Tibial nerve (tissue), 4 donors: ENCODE measurements at regions not wholly inside any gene's neighbourhood (a gene's known extent, or its start where the extent isn't known, plus 50 kb on each side); places are given as distances from the start of the nearest gene placed in this dataset.

ENCODE experiments used
- DNase-seq, 2 donors: peaks; one replicate each; pipeline ENCODE4 v3.0.0-alpha.2; 2019; ENCODE audit warnings: low spot score in 2 of 2
- H3K27ac ChIP-seq, 4 donors: fragments of 200-600 bp; sonication (generic) in 3 of 4; one replicate each; pipeline ENCODE4 v1.5.1; 2017 to 2019; ENCODE audit warnings: mild to moderate bottlenecking in 1 of 4
- H3K27me3 ChIP-seq, 2 donors: fragments of 200-600 bp; sonication (generic) in 1 of 2; one replicate each; pipeline versions ENCODE4 v1.5.1 to v1.6.0; 2017 to 2019
- H3K36me3 ChIP-seq, 3 donors: fragments of 200-600 bp; sonication (generic); one replicate each; pipeline ENCODE4 v1.5.1; 2018 to 2019
- H3K4me1 ChIP-seq, 4 donors: fragments of 200-600 bp; sonication (generic) in 3 of 4; one replicate each; pipeline ENCODE4 v1.5.1; 2017 to 2019
- H3K4me3 ChIP-seq, 4 donors: fragments of 200-600 bp; sonication (generic) in 3 of 4; one replicate each; pipeline ENCODE4 v1.5.1; 2017 to 2019; ENCODE audit warnings: mild to moderate bottlenecking in 1 of 4, moderate library complexity in 1 of 4
- H3K9me3 ChIP-seq, 4 donors: fragments of 200-600 bp; sonication (generic) in 3 of 4; one replicate each; pipeline ENCODE4 v1.5.1; 2017 to 2019
- EP300 ChIP-seq, 2 donors: sonication (generic); formaldehyde crosslinking; IDR thresholded peaks; one replicate each; pipeline ENCODE4 v1.6.1; 2017; ENCODE audit warnings: antibody characterized with exemption in 2 of 2, mild to moderate bottlenecking in 1 of 2
- POLR2A ChIP-seq, 2 donors: fragments of 450-650 bp; IDR thresholded peaks; one replicate each; pipeline ENCODE4 v1.6.1; 2017; ENCODE audit warnings: antibody characterized with exemption in 2 of 2, mild to moderate bottlenecking in 2 of 2, moderate library complexity in 2 of 2
- WGBS, 2 donors: methylation state at CpG; one replicate each; pipeline ENCODE4 v1.1.5; 2018; 5-methylcytosine and 5-hydroxymethylcytosine counted together
- TF ChIP-seq, protein P1 (sequence below), 5 experiments: fragments of 200-600 bp in 3 of 5; fragments of 450-650 bp in 2 of 5; sonication (generic) in 3 of 5; IDR thresholded peaks; one replicate each; pipeline ENCODE4 v1.5.1; 2016 to 2019; ENCODE audit warnings: antibody characterized with exemption in 5 of 5, mild to moderate bottlenecking in 3 of 5, moderate library complexity in 2 of 5

DNA sequence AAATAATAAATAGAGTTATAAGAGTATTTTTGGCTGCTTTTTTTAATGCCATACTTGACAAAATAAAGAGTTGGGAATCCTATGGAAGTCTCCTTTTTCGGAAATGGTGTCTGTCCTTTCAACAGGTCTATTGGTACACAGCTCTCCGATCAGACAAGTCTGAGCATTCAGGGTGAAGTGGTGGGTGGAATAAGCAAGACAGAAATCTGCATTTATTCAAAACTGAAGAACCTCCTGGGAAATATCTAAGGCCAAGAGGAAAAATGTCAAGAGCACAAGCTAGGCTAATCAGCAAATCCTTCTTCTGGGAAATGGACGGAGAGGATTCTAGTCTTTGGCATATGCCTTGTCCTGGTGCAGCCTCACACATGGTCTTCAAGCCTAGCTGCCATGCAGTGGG, 309.0 kb downstream of the CENPC start:
- Histone ChIP-seq H3K36me3 (no peaks in the 10 kb centered on the region), H3K4me3 (no peak overlapping the region), H3K27ac (no peak overlapping the region), H3K27me3 (no peaks in the 10 kb centered on the region), H3K9me3 (no peaks in the 10 kb centered on the region), H3K4me1 (peaks cover 0 to 3% (median 0%) of the 10 kb centered on the region in 4 donors)
- 64 to 73% methylated on average over 3 of the region's 3 CpGs for WGBS, 2 donors
- DNase-seq, result no peak
- TF ChIP-seq, protein P1, sequence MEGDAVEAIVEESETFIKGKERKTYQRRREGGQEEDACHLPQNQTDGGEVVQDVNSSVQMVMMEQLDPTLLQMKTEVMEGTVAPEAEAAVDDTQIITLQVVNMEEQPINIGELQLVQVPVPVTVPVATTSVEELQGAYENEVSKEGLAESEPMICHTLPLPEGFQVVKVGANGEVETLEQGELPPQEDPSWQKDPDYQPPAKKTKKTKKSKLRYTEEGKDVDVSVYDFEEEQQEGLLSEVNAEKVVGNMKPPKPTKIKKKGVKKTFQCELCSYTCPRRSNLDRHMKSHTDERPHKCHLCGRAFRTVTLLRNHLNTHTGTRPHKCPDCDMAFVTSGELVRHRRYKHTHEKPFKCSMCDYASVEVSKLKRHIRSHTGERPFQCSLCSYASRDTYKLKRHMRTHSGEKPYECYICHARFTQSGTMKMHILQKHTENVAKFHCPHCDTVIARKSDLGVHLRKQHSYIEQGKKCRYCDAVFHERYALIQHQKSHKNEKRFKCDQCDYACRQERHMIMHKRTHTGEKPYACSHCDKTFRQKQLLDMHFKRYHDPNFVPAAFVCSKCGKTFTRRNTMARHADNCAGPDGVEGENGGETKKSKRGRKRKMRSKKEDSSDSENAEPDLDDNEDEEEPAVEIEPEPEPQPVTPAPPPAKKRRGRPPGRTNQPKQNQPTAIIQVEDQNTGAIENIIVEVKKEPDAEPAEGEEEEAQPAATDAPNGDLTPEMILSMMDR (IDR thresholded peaks at IDR 0.05), result no peak
- no peak for TF ChIP-seq EP300 (IDR thresholded peaks at IDR 0.05)
- no peak for TF ChIP-seq POLR2A (IDR thresholded peaks at IDR 0.05)

DNA sequence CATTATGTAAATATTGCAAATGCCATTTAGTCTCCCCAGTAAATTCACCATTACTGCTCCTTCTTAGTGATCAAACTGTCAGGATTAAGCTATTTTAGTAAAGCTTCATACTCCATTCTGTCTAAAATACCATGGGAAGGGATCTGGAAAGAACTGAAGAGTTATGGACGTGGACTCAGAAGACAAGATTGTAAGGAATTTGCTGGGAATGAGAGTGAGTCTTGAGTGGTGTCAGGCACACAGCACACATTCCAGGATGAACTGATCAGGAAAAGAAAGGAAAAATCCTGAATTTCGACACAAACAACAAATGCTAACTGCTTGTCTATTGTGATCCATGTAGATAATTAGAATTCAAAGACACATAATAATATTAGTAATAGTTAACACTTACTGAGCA, 311.0 kb downstream of the CENPC start:
- H3K4me1 ChIP-seq, result peaks cover 0 to 3% (median 0%) of the 10 kb centered on the region in 4 donors
- TF ChIP-seq, protein P1 (IDR thresholded peaks at IDR 0.05), result no peak
- TF ChIP-seq POLR2A (IDR thresholded peaks at IDR 0.05) (no peak), EP300 (IDR thresholded peaks at IDR 0.05) (no peak)
- WGBS, 2 donors, result 38 to 44% methylated on average over 2 of the region's 2 CpGs
- H3K27ac ChIP-seq, result no peak overlapping the region
- H3K36me3 ChIP-seq, result no peaks in the 10 kb centered on the region
- H3K27me3 ChIP-seq, result no peaks in the 10 kb centered on the region
- no peak overlapping the region for H3K4me3 ChIP-seq
- H3K9me3 ChIP-seq, result no peaks in the 10 kb centered on the region
- no peak for DNase-seq

- WGBS, 2 donors, result 54 to 64% methylated on average over 5 of the region's 5 CpGs
- no peaks in the 10 kb centered on the region for H3K36me3 ChIP-seq
- DNase-seq, result peak in 1 of 2 donors; percentile 6
- no peak overlapping the region for H3K27ac ChIP-seq
- no peak overlapping the region for H3K4me3 ChIP-seq
- peaks cover 0 to 3% (median 0%) of the 10 kb centered on the region in 4 donors for H3K4me1 ChIP-seq
- TF ChIP-seq, protein P1 (IDR thresholded peaks at IDR 0.05), result no peak
- TF ChIP-seq EP300 (IDR thresholded peaks at IDR 0.05) (no peak), POLR2A (IDR thresholded peaks at IDR 0.05) (no peak)
- H3K9me3 ChIP-seq, result peaks cover 0 to 4% (median 0%) of the 10 kb centered on the region in 4 donors
- H3K27me3 ChIP-seq, result no peaks in the 10 kb centered on the region
Observed at GRCh38 chr4:67229148-67229547, 316.2 kb downstream of the CENPC start.

GRCh38 chr4:67220861-67221260, 324.4 kb downstream of the CENPC start:
- Histone ChIP-seq H3K4me3 (no peak overlapping the region), H3K27me3 (no peaks in the 10 kb centered on the region), H3K9me3 (peaks cover 0 to 4% (median 0%) of the 10 kb centered on the region in 4 donors), H3K36me3 (no peaks in the 10 kb centered on the region), H3K27ac (no peak overlapping the region), H3K4me1 (no peaks in the 10 kb centered on the region)
- TF ChIP-seq EP300 (IDR thresholded peaks at IDR 0.05) (no peak), POLR2A (IDR thresholded peaks at IDR 0.05) (no peak)
- TF ChIP-seq, protein P1 (IDR thresholded peaks at IDR 0.05), result no peak
- WGBS, 2 donors, result 75 to 83% methylated on average over 2 of the region's 2 CpGs
- no peak for DNase-seq

DNA sequence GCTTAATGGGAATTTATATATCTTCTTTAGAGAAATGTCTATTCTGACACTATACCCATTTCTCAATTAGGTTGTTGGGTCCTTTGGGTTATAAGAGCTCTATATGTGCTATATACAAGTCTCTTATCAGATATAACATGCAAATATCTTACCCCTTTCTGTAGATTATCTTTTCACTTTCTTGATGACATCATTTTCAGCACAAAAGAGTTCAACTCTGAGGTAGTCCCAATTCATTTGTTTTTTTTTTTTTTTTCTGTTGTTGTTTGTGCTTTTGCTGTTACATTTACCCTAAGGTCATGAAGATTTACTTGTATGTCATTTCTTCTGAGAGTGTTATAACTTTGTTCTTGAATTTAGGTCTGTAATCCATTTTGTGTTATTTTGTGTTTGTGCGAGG, 326.4 kb downstream of the CENPC start:
- no peak for DNase-seq
- Histone ChIP-seq H3K36me3 (no peaks in the 10 kb centered on the region), H3K4me3 (no peak overlapping the region), H3K27me3 (no peaks in the 10 kb centered on the region), H3K4me1 (no peaks in the 10 kb centered on the region), H3K27ac (no peak overlapping the region), H3K9me3 (no peaks in the 10 kb centered on the region)
- no peak for TF ChIP-seq EP300 (IDR thresholded peaks at IDR 0.05)
- TF ChIP-seq, protein P1 (IDR thresholded peaks at IDR 0.05), result no peak
- TF ChIP-seq POLR2A (IDR thresholded peaks at IDR 0.05), result no peak
- WGBS, 2 donors, result 92 to 94% methylated on average over 1 of the region's 1 CpG
